ENCODE measurements at regions not wholly inside any gene's neighbourhood (a gene's known extent, or its start where the extent isn't known, plus 50 kb on each side); places are given as distances from the start of the nearest gene placed in this dataset.
"Not testable (repeated sequence)": the region's sequence is repeated elsewhere in the genome, so short reads cannot be mapped to it uniquely, and the experiment has no call there.

DNA sequence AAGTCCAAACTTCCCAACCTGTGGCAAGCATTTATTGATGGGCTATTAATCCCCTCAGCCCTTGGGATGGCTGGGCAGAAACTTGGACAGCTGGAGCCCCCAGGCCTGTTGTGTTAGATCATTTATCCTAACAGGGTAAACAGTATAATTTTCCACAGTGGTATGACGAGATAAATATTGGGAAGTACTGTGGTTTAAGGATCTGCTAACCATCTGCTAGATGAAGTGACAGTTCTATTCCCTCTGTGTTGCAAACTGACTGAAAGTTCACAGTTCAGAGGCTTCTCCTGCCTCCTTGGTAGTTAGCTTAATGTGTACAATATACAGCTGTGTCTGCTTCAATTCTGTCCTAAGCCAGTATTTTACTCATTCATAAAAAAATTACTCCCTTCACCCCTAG lies 127.5 kb upstream of the CHODL start:
- Mint-ChIP-seq H3K4me3 (no peak overlapping the region), H3K4me1 (peaks cover 4% of the 10 kb centered on the region), H3K9me3 (peaks cover 10% of the 10 kb centered on the region), H3K27ac (no peak overlapping the region), H3K27me3 (ENCODE audit: low read depth) (no peaks in the 10 kb centered on the region), H3K36me3 (no peaks in the 10 kb centered on the region)
- TF ChIP-seq, protein P1, sequence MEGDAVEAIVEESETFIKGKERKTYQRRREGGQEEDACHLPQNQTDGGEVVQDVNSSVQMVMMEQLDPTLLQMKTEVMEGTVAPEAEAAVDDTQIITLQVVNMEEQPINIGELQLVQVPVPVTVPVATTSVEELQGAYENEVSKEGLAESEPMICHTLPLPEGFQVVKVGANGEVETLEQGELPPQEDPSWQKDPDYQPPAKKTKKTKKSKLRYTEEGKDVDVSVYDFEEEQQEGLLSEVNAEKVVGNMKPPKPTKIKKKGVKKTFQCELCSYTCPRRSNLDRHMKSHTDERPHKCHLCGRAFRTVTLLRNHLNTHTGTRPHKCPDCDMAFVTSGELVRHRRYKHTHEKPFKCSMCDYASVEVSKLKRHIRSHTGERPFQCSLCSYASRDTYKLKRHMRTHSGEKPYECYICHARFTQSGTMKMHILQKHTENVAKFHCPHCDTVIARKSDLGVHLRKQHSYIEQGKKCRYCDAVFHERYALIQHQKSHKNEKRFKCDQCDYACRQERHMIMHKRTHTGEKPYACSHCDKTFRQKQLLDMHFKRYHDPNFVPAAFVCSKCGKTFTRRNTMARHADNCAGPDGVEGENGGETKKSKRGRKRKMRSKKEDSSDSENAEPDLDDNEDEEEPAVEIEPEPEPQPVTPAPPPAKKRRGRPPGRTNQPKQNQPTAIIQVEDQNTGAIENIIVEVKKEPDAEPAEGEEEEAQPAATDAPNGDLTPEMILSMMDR (IDR thresholded peaks at IDR 0.05; ENCODE audit: unreplicated experiment): no peak
- DNase-seq (ENCODE audit: low spot score in 2 of 2, unreplicated experiment in 2 of 2): no peak

DNA sequence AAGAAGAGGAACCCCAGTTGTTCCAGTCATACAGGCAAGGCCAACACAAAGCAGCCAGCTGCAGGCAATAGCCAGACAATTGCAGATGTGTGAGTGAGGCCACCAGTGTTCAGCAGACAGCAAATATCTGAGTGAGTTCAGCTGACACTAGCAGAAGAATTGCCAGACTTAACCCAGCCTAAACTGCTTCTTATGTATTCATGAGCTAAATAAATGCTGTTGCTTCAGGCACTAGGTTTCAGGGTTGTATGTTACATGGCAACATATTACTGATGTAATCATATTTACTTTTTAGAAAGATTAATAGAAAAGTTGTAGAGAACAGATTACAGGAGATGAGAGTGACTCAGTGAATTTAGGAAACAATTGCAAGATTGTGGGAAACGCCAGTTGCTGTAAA lies 129.8 kb upstream of the CHODL start:
- no peak for DNase-seq (ENCODE audit: low spot score in 2 of 2, unreplicated experiment in 2 of 2)
- Mint-ChIP-seq H3K4me1 (peaks cover 4% of the 10 kb centered on the region), H3K36me3 (no peaks in the 10 kb centered on the region), H3K9me3 (peaks cover 10% of the 10 kb centered on the region), H3K4me3 (no peak overlapping the region), H3K27ac (no peak overlapping the region), H3K27me3 (ENCODE audit: low read depth) (no peaks in the 10 kb centered on the region)
- TF ChIP-seq, protein P1 (IDR thresholded peaks at IDR 0.05; ENCODE audit: unreplicated experiment): no peak

DNA sequence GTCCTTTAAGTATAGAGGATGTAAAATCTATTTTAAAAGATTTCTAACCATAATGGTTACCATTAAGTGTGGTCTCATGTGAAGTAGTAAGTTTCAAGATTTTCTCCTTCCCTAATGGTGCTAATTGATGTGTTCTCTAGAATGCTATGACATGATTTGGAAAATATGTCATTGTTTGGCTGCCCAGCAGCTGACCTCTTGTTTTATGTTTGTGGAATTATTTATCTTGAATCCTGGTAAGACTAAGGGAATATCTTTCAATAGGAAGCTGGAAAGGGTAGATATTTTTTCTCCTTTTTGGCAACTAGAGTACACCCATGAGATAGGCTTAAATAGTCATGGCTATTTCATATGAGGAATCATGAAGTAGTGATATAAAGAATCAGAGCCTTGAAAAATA lies 139.8 kb upstream of the CHODL start:
- Mint-ChIP-seq H3K27me3 (ENCODE audit: low read depth) (no peaks in the 10 kb centered on the region), H3K27ac (no peak overlapping the region), H3K4me3 (no peak overlapping the region), H3K36me3 (no peaks in the 10 kb centered on the region), H3K4me1 (no peaks in the 10 kb centered on the region), H3K9me3 (peaks cover 11% of the 10 kb centered on the region)
- TF ChIP-seq, protein P1 (IDR thresholded peaks at IDR 0.05; ENCODE audit: unreplicated experiment): no peak
- DNase-seq (ENCODE audit: low spot score in 2 of 2, unreplicated experiment in 2 of 2): no peak

DNA sequence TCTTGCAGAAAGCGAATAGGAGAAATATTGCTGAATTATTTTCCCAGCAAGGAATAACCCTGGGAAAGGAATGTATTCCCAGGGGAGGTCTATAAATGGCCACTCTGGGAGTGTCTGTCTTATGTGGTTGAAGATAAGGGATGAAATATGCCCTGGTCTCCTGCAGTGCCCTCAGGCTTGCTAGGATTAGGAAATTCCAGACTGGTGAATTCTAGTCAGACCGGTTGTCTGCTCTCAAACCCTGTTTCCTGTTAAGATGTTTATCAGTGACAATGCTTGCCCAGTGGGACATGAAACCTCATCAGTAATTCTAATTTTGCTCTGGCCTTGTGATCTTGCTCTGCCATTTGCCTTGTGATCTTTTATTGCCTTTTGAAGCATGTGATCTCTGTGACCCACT lies 148.2 kb upstream of the CHODL start:
- DNase-seq (ENCODE audit: low spot score in 2 of 2, unreplicated experiment in 2 of 2); H3K27me3 Mint-ChIP-seq (ENCODE audit: low read depth); H3K4me1 Mint-ChIP-seq; H3K27ac Mint-ChIP-seq; H3K4me3 Mint-ChIP-seq; H3K36me3 Mint-ChIP-seq: not testable (repeated sequence)
- H3K9me3 Mint-ChIP-seq: peaks cover 78% of the 10 kb centered on the region

DNA sequence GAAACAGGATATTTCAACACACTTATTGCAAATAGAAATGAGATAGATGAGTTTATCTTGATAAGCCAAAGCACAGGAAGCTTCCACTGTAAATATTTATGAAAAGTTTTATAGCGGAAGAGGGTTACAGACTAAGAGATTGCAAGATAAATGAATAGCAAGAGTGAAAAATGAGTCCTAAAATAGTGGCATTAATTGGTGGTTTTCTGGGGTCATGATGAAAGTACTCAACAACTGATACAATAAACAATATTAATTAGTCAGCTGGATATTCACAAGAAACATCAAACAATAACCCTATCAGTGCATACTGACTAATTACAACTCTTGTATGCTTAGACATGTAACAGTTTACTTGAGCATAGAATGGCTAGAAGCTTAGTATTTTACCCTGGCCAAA lies 154.8 kb upstream of the CHODL start:
- TF ChIP-seq, protein P1 (IDR thresholded peaks at IDR 0.05; ENCODE audit: unreplicated experiment): no peak
- peaks cover 53% of the 10 kb centered on the region for H3K9me3 Mint-ChIP-seq
- DNase-seq (ENCODE audit: low spot score in 2 of 2, unreplicated experiment in 2 of 2): no peak
- no peaks in the 10 kb centered on the region for H3K27me3 Mint-ChIP-seq (ENCODE audit: low read depth)
- H3K27ac Mint-ChIP-seq: no peak overlapping the region
- H3K36me3 Mint-ChIP-seq: no peaks in the 10 kb centered on the region
- no peaks in the 10 kb centered on the region for H3K4me1 Mint-ChIP-seq
- no peak overlapping the region for H3K4me3 Mint-ChIP-seq

DNA sequence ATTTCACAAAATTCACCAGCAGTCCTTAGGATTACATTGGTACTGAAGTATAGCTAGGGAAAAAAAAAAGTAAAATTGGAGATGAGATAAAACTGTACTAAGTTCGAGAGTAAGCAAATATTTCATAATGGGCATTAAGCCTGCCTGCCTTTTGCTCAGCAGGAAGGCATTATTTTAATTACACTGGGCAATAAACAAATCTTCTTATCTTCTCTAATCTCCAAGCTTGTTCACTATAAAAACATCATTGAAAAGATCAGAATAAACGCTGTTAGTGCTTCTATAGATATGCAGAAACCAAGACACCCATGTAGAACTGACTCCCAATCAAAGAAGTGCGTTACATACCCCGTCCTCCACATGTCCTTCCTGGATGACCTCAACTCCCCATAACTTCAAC lies 174.2 kb upstream of the CHODL start:
- Mint-ChIP-seq H3K27me3 (ENCODE audit: low read depth) (peaks cover 18% of the 10 kb centered on the region), H3K9me3 (no peaks in the 10 kb centered on the region), H3K36me3 (no peaks in the 10 kb centered on the region), H3K4me1 (no peaks in the 10 kb centered on the region), H3K4me3 (no peak overlapping the region), H3K27ac (no peak overlapping the region)
- TF ChIP-seq, protein P1 (IDR thresholded peaks at IDR 0.05; ENCODE audit: unreplicated experiment): no peak
- no peak for DNase-seq (ENCODE audit: low spot score in 2 of 2, unreplicated experiment in 2 of 2)

All from mesothelial cell of epicardium (in vitro differentiated cells).